Fibroblast of pulmonary artery (primary cell): ENCODE measurements at regions not wholly inside any gene's neighbourhood (a gene's known extent, or its start where the extent isn't known, plus 50 kb on each side); places are given as distances from the start of the nearest gene placed in this dataset.
"Not testable (repeated sequence)": the region's sequence is repeated elsewhere in the genome, so short reads cannot be mapped to it uniquely, and the experiment has no call there.

ENCODE experiments used
- DNase-seq: peaks from one replicate; pipeline ENCODE4 v3.0.0-alpha.2; 2010; ENCODE audit warnings: low read depth
- H3K4me3 ChIP-seq: replicated peaks from 2 replicates; pipeline ENCODE4 v1.5.1; 2011; ENCODE audit warnings: low read depth, mild to moderate bottlenecking, control low read depth, low read length, moderate library complexity
- TF ChIP-seq, protein P1 (sequence below): IDR thresholded peaks from 2 replicates; pipeline ENCODE4 v1.5.1; 2011; ENCODE audit warnings: mild to moderate bottlenecking, control low read depth, low read length, inconsistent platforms; ENCODE audit errors: missing control alignments

GRCh38 chr18:4543711-4544110, 88.6 kb upstream of the DLGAP1 start:
- no peak for DNase-seq

GRCh38 chr18:4541588-4541987, 86.5 kb upstream of the DLGAP1 start:
- TF ChIP-seq, protein P1, sequence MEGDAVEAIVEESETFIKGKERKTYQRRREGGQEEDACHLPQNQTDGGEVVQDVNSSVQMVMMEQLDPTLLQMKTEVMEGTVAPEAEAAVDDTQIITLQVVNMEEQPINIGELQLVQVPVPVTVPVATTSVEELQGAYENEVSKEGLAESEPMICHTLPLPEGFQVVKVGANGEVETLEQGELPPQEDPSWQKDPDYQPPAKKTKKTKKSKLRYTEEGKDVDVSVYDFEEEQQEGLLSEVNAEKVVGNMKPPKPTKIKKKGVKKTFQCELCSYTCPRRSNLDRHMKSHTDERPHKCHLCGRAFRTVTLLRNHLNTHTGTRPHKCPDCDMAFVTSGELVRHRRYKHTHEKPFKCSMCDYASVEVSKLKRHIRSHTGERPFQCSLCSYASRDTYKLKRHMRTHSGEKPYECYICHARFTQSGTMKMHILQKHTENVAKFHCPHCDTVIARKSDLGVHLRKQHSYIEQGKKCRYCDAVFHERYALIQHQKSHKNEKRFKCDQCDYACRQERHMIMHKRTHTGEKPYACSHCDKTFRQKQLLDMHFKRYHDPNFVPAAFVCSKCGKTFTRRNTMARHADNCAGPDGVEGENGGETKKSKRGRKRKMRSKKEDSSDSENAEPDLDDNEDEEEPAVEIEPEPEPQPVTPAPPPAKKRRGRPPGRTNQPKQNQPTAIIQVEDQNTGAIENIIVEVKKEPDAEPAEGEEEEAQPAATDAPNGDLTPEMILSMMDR: no peak
- H3K4me3 ChIP-seq: no peak overlapping the region
- no peak for DNase-seq

More at GRCh38 chr18:4543711-4544110, 88.6 kb upstream of the DLGAP1 start:
- TF ChIP-seq, protein P1: no peak
- H3K4me3 ChIP-seq: no peak overlapping the region

GRCh38 chr18:4536447-4536846, 81.3 kb upstream of the DLGAP1 start:
- TF ChIP-seq, protein P1: no peak
- no peak for DNase-seq
- H3K4me3 ChIP-seq: no peak overlapping the region

GRCh38 chr18:4528405-4528804, 73.3 kb upstream of the DLGAP1 start:
- no peak for DNase-seq
- TF ChIP-seq, protein P1: no peak

GRCh38 chr18:4527826-4528225, 72.7 kb upstream of the DLGAP1 start:
- DNase-seq, H3K4me3 ChIP-seq: not testable (repeated sequence)

More at GRCh38 chr18:4528405-4528804, 73.3 kb upstream of the DLGAP1 start:
- no peak overlapping the region for H3K4me3 ChIP-seq

GRCh38 chr18:4524096-4524495, 69.0 kb upstream of the DLGAP1 start:
- TF ChIP-seq, protein P1: no peak
- H3K4me3 ChIP-seq: no peak overlapping the region
- DNase-seq: no peak

GRCh38 chr18:4511166-4511565, 56.1 kb upstream of the DLGAP1 start:
- DNase-seq: no peak
- TF ChIP-seq, protein P1: no peak
- H3K4me3 ChIP-seq: no peak overlapping the region
